ENCODE measurements at regions not wholly inside any gene's neighbourhood (a gene's known extent, or its start where the extent isn't known, plus 50 kb on each side); places are given as distances from the start of the nearest gene placed in this dataset.

DNA sequence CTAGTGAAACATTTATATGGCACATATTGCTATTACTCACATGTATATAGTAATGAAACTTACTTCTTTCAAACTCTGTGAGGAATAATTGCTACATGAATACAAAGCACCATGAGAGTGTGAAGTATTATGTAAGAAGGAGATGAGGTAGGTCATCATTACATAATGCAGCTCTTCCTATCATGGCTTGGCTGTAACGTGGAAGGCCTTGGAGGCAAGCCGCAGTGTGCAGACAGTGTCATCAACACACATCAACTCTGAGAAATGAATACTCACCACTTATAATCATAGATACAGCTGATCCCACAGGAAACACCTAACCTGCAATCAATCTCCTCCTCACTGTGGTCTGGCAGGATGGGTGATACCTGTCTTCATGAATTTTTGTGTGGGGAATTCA lies 49.9 kb upstream of the CCDC91 start:
- Histone ChIP-seq H3K27ac (no peak overlapping the region), H3K4me2 (no peak overlapping the region), H3K4me1 (peaks cover 6% of the 10 kb centered on the region; the same call in 2 of the 3 replicates), H3K4me3 (no peak overlapping the region), H3K9me3 (no peaks in the 10 kb centered on the region)
- 70% methylated on average over 2 of the region's 2 CpGs for WGBS (ENCODE audit: missing lambda C conversion rate)
- TF ChIP-seq JUN (IDR thresholded peaks at IDR 0.05), result no peak
- no peak for TF ChIP-seq HOXA7 (CRISPR knock-in tag; IDR thresholded peaks at IDR 0.05)
- no peak for TF ChIP-seq HEYL (CRISPR knock-in tag; IDR thresholded peaks at IDR 0.05)
- no peak for TF ChIP-seq HDAC2 (IDR thresholded peaks at IDR 0.05)
- no peak for TF ChIP-seq ZFP36 (IDR thresholded peaks at IDR 0.05; ENCODE audit: borderline replicate concordance, partially characterized antibody)
- no peak for TF ChIP-seq RNF2 (IDR thresholded peaks at IDR 0.05; ENCODE audit: borderline replicate concordance, low read depth)
- TF ChIP-seq JUNB (IDR thresholded peaks at IDR 0.05), result no peak
- TF ChIP-seq MAX (IDR thresholded peaks at IDR 0.05), result no peak
- TF ChIP-seq, protein P1, sequence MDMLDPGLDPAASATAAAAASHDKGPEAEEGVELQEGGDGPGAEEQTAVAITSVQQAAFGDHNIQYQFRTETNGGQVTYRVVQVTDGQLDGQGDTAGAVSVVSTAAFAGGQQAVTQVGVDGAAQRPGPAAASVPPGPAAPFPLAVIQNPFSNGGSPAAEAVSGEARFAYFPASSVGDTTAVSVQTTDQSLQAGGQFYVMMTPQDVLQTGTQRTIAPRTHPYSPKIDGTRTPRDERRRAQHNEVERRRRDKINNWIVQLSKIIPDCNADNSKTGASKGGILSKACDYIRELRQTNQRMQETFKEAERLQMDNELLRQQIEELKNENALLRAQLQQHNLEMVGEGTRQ (IDR thresholded peaks at IDR 0.05), result no peak
- TF ChIP-seq RFX5 (IDR thresholded peaks at IDR 0.05), result no peak
- no peak for TF ChIP-seq NPAS2 (CRISPR knock-in tag; IDR thresholded peaks at IDR 0.05; ENCODE audit: borderline replicate concordance)
- no peak for TF ChIP-seq RCOR1 (IDR thresholded peaks at IDR 0.05; ENCODE audit: low read depth, low read length)
- no peak for TF ChIP-seq ELK1 (IDR thresholded peaks at IDR 0.05; ENCODE audit: low read depth, low read length)
- TF ChIP-seq MAZ (IDR thresholded peaks at IDR 0.05; ENCODE audit: borderline replicate concordance, low read depth, low read length), result no peak
- no peak for TF ChIP-seq CTCF (IDR thresholded peaks at IDR 0.05)
- TF ChIP-seq MYC (IDR thresholded peaks at IDR 0.05; ENCODE audit: borderline replicate concordance, low read length), result no peak
- TF ChIP-seq POLR2AphosphoS2 (conservative IDR thresholded peaks at IDR 0.05; ENCODE audit: low read length), result no peak
- TF ChIP-seq PHF8 (IDR thresholded peaks at IDR 0.05; ENCODE audit: borderline replicate concordance, low read depth), result no peak
- ATAC-seq (no peak), DNase-seq (ENCODE audit: low read depth in 1 of 2, low spot score in 1 of 2) (no peak), FAIRE-seq (no peak)
- POLR2A ChIA-PET, result no interaction called here
- CTCF ChIA-PET, result no interaction called here
